A673 (cell line): ENCODE measurements at regions not wholly inside any gene's neighbourhood (a gene's known extent, or its start where the extent isn't known, plus 50 kb on each side); places are given as distances from the start of the nearest gene placed in this dataset.

Experiments
- EZH2 ChIP-seq: fragments of 200-600 bp; sonication (generic); IDR thresholded peaks from 2 replicates; pipeline ENCODE4 v1.6.1; 2017; ENCODE audit warnings: borderline replicate concordance, low read depth, mild to moderate bottlenecking, mixed read lengths, antibody characterized with exemption, low read length; ENCODE audit not compliant: poor library complexity, severe bottlenecking
- TF ChIP-seq, protein P1 (sequence below): fragments of 300-800, 200-600 bp; sonication (generic); conservative IDR thresholded peaks from 2 replicates; pipeline ENCODE4 v1.5.1; 2017; ENCODE audit warnings: low read depth, mild to moderate bottlenecking, antibody characterized with exemption, low read length, moderate library complexity, mixed read lengths

DNA sequence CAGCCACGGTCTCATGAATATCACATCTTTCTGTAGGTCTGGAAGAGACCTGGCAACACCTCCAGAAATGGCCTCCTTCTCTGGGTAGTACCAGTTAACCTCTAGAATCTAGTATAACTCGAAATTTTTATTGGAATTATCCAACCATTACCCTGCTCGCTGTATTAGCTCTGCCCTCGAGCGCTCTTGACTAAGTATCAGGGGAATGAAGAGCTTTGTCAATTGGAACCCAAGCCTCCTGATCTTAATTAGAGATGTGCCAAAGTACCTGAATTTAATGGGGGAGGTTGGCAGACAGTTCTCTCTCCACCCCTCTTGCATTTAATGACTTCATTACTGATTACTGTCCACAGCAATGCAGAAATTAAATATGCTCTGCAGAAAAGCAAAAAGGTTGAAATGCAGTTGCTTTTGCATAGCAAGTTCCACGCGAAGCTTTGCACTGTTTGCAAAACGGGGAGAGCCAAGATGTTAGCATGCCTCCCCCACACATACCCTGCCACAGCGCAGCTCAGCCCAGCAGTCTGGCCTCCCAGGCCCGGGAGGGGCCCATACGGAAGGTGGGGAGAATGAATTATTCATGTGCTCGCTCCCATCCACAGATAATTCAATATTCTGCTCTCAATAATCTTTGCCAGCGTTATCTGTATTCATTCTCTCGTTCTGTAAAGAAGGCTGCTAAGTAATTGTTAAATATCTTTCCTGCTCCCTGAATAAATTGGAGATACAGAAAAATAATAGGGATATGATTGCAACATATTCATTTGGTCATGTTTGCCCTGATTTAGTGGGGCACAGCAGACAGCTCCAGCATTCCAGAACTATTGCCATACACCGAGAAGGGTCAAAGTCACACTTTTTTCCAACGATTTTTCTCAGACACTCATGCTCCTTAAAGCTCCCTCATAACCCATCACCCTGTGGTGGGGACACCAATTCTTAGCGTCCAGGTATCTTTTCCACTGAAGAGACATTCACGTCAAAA lies 305.8 kb downstream of the CDH26 start:
- TF ChIP-seq, protein P1, sequence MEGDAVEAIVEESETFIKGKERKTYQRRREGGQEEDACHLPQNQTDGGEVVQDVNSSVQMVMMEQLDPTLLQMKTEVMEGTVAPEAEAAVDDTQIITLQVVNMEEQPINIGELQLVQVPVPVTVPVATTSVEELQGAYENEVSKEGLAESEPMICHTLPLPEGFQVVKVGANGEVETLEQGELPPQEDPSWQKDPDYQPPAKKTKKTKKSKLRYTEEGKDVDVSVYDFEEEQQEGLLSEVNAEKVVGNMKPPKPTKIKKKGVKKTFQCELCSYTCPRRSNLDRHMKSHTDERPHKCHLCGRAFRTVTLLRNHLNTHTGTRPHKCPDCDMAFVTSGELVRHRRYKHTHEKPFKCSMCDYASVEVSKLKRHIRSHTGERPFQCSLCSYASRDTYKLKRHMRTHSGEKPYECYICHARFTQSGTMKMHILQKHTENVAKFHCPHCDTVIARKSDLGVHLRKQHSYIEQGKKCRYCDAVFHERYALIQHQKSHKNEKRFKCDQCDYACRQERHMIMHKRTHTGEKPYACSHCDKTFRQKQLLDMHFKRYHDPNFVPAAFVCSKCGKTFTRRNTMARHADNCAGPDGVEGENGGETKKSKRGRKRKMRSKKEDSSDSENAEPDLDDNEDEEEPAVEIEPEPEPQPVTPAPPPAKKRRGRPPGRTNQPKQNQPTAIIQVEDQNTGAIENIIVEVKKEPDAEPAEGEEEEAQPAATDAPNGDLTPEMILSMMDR, result no peak
- TF ChIP-seq EZH2, result no peak
